Tibial nerve (tissue), 4 donors: ENCODE measurements at regions not wholly inside any gene's neighbourhood (a gene's known extent, or its start where the extent isn't known, plus 50 kb on each side); places are given as distances from the start of the nearest gene placed in this dataset.

Source experiments
- CTCF ChIP-seq, 5 experiments: fragments of 200-600 bp in 3 of 5; fragments of 450-650 bp in 2 of 5; sonication (generic) in 3 of 5; IDR thresholded peaks; one replicate each; pipeline ENCODE4 v1.5.1; 2016 to 2019; ENCODE audit warnings: antibody characterized with exemption in 5 of 5, mild to moderate bottlenecking in 3 of 5, moderate library complexity in 2 of 5
- EP300 ChIP-seq, 2 donors: sonication (generic); formaldehyde crosslinking; IDR thresholded peaks; one replicate each; pipeline ENCODE4 v1.6.1; 2017; ENCODE audit warnings: antibody characterized with exemption in 2 of 2, mild to moderate bottlenecking in 1 of 2
- POLR2A ChIP-seq, 2 donors: fragments of 450-650 bp; IDR thresholded peaks; one replicate each; pipeline ENCODE4 v1.6.1; 2017; ENCODE audit warnings: antibody characterized with exemption in 2 of 2, mild to moderate bottlenecking in 2 of 2, moderate library complexity in 2 of 2

DNA sequence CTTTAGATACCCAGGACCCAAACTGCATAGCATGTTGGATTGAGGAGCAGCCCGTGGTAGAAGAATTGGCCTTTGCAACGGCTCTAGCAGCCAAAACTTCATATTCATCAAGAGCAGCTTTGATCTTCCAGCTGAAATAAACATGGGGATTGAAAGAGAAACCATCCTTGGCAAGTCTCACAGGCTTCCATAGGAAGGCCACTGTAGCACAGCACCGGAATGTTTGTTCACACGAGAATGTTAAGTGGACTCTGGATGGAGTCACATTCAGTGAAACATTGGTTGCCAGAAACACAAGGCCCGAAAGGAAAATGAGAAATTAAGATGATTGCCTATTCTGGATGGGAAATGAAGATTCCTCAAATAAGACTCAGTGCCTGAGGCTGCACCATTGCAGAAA lies 97.4 kb downstream of the RAB18 start:
- TF ChIP-seq CTCF (IDR thresholded peaks at IDR 0.05) (no peak), POLR2A (IDR thresholded peaks at IDR 0.05) (no peak), EP300 (IDR thresholded peaks at IDR 0.05) (no peak)
